ENCODE measurements at regions not wholly inside any gene's neighbourhood (a gene's known extent, or its start where the extent isn't known, plus 50 kb on each side); places are given as distances from the start of the nearest gene placed in this dataset.

- TF ChIP-seq, protein P1, sequence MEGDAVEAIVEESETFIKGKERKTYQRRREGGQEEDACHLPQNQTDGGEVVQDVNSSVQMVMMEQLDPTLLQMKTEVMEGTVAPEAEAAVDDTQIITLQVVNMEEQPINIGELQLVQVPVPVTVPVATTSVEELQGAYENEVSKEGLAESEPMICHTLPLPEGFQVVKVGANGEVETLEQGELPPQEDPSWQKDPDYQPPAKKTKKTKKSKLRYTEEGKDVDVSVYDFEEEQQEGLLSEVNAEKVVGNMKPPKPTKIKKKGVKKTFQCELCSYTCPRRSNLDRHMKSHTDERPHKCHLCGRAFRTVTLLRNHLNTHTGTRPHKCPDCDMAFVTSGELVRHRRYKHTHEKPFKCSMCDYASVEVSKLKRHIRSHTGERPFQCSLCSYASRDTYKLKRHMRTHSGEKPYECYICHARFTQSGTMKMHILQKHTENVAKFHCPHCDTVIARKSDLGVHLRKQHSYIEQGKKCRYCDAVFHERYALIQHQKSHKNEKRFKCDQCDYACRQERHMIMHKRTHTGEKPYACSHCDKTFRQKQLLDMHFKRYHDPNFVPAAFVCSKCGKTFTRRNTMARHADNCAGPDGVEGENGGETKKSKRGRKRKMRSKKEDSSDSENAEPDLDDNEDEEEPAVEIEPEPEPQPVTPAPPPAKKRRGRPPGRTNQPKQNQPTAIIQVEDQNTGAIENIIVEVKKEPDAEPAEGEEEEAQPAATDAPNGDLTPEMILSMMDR (IDR thresholded peaks at IDR 0.05; ENCODE audit: low read length), result no peak
- no peak for TF ChIP-seq EZH2phosphoT487 (IDR thresholded peaks at IDR 0.05; ENCODE audit: low read length)
These were observed 350.2 kb upstream of the TSHZ3 start for GRCh38 chr19:31699421-31699820.

Data from MM.1S (cell line).